ENCODE measurements at regions not wholly inside any gene's neighbourhood (a gene's known extent, or its start where the extent isn't known, plus 50 kb on each side); places are given as distances from the start of the nearest gene placed in this dataset.
A peak's percentile ranks its signal among the peaks of the same experiment; 100 is the strongest.

DNA sequence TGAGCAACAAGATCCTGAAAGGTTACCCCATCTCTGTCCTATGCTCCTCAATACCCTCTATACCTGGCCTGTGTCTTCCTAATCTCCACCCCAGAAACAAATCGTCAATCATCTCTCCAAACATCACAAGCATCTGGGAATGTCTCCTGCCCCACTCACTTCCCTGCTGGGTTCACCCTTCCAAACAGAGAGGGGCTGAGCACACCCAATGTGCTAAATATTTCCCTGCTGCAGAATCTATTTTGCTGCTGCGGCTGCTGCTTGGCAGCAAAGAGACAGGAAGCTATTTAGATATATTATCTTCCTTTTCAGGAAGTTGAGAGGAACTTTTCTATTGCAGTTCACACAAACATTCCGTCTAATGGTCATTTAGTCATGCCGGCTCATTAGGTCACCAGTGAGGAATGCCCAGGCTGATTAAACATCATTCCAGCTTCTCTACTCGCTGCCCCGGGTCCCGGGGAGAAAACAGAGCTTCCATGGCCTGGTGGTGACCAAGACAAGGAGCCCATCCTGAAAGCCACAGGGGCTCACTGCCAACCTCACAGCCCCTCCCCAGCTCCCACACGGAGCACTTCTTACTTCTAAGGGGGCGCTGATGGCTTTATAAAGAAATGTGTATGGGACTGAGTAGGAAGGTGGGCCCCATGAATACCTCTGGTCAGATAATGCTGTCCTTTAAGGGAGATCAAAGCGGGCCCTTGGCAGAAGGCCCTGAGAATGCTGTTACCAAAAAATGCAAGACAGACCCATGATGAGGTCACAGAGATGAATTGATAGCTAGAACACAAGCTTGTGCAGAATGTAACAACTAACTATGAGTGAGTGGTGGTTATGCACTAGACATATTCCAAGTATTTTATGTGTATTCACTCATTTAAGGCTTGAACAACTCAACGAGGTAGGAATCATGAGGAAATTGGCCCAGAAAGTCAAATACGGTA lies 218.3 kb downstream of the SOX9 start:
- H3K4me3 ChIP-seq (ENCODE audit: low read depth, low read length), result no peak overlapping the region
- H3K9me3 Mint-ChIP-seq (ENCODE audit: unreplicated experiment), result no peaks in the 10 kb centered on the region
- H3K27ac Mint-ChIP-seq (ENCODE audit: unreplicated experiment), result peak overlapping the region; percentile 61
- ChIA-PET POLR2A (interaction anchor here (1.1 kb wide), 1 partner anchor 218 kb away, joined by 4 read pairs; the partner anchor contains the start of gene SOX9), CTCF (no interaction called here)
- H3K4me1 Mint-ChIP-seq (ENCODE audit: low read depth, unreplicated experiment), result peaks cover 25% of the 10 kb centered on the region
- no peaks in the 10 kb centered on the region for H3K9me3 ChIP-seq
- no peak for TF ChIP-seq CTCF (IDR thresholded peaks at IDR 0.05; ENCODE audit: insufficient read depth in 1 of 2, low read depth in 1 of 2, low read length in 1 of 2, severe bottlenecking in 1 of 2, unreplicated experiment in 1 of 2)
- no peaks in the 10 kb centered on the region for H3K27me3 ChIP-seq (replicated peaks; ENCODE audit: control insufficient read depth, insufficient read depth, low read length)
- TSS peak; percentile 70 for BruUV-seq (replicated peaks)
- intact Hi-C loops (cut with micrococcal nuclease; ENCODE audit: unreplicated experiment), result loop anchor here (1.0 kb wide), 1 partner anchor 74 kb away; no protein-coding TSS in a partner anchor
- H3K4me3 Mint-ChIP-seq (ENCODE audit: unreplicated experiment), result peak overlapping the region; percentile 25
- no peaks in the 10 kb centered on the region for H3K36me3 ChIP-seq (ENCODE audit: control insufficient read depth, insufficient read depth, low read length)
- peaks cover 24% of the 10 kb centered on the region for H3K4me1 ChIP-seq
- DNase-seq, result peak; percentile 67 to 83
- no peaks in the 10 kb centered on the region for H3K27me3 Mint-ChIP-seq (ENCODE audit: insufficient read depth, unreplicated experiment)
- no peaks in the 10 kb centered on the region for H3K36me3 Mint-ChIP-seq (ENCODE audit: insufficient read depth, unreplicated experiment)

DNA sequence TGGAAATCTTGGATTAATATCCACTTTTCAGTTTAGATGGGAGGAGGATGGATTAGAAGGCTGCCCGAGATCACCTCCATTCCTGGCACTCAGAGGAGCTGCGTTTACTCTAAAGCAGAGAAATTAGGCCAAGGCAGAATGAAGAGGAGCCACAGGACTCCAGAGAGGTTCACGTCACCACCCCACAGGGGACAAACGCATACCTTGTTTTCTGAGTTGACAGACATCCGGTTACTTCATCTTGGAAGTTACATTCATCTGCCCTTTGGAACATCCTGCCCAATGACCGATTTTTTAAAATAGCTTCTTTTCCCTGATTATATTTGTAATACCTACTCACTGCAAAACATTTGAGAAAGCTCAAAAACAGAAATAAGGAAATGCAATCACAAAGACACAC lies 220.0 kb downstream of the SOX9 start:
- CTCF ChIA-PET, result no interaction called here
- Histone ChIP-seq H3K27me3 (replicated peaks; ENCODE audit: control insufficient read depth, insufficient read depth, low read length) (no peaks in the 10 kb centered on the region), H3K9me3 (no peaks in the 10 kb centered on the region), H3K4me3 (ENCODE audit: low read depth, low read length) (no peak overlapping the region), H3K36me3 (ENCODE audit: control insufficient read depth, insufficient read depth, low read length) (no peaks in the 10 kb centered on the region), H3K4me1 (peaks cover 24% of the 10 kb centered on the region)
- TF ChIP-seq CTCF (IDR thresholded peaks at IDR 0.05; ENCODE audit: insufficient read depth in 1 of 2, low read depth in 1 of 2, low read length in 1 of 2, severe bottlenecking in 1 of 2, unreplicated experiment in 1 of 2), result no peak
- no peaks in the 10 kb centered on the region for H3K9me3 Mint-ChIP-seq (ENCODE audit: unreplicated experiment)
- no peaks in the 10 kb centered on the region for H3K27me3 Mint-ChIP-seq (ENCODE audit: insufficient read depth, unreplicated experiment)
- DNase-seq, result no peak
- no peak overlapping the region for H3K4me3 Mint-ChIP-seq (ENCODE audit: unreplicated experiment)
- H3K27ac Mint-ChIP-seq (ENCODE audit: unreplicated experiment), result no peak overlapping the region
- POLR2A ChIA-PET, result no interaction called here
- intact Hi-C loops (cut with micrococcal nuclease; ENCODE audit: unreplicated experiment), result no loop called here
- peaks cover 31% of the 10 kb centered on the region for H3K4me1 Mint-ChIP-seq (ENCODE audit: low read depth, unreplicated experiment)
- H3K36me3 Mint-ChIP-seq (ENCODE audit: insufficient read depth, unreplicated experiment), result no peaks in the 10 kb centered on the region
- BruUV-seq (replicated peaks), result no TSS peak

GRCh38 chr17:72342061-72342460 lies 221.2 kb downstream of the SOX9 start:
- no peaks in the 10 kb centered on the region for H3K36me3 Mint-ChIP-seq (ENCODE audit: insufficient read depth, unreplicated experiment)
- no peak for TF ChIP-seq CTCF (IDR thresholded peaks at IDR 0.05; ENCODE audit: insufficient read depth in 1 of 2, low read depth in 1 of 2, low read length in 1 of 2, severe bottlenecking in 1 of 2, unreplicated experiment in 1 of 2)
- no peaks in the 10 kb centered on the region for H3K27me3 ChIP-seq (replicated peaks; ENCODE audit: control insufficient read depth, insufficient read depth, low read length)
- CTCF ChIA-PET, result no interaction called here
- no peaks in the 10 kb centered on the region for H3K27me3 Mint-ChIP-seq (ENCODE audit: insufficient read depth, unreplicated experiment)
- H3K4me1 Mint-ChIP-seq (ENCODE audit: low read depth, unreplicated experiment), result peaks cover 37% of the 10 kb centered on the region
- POLR2A ChIA-PET, result no interaction called here
- no peak overlapping the region for H3K4me3 ChIP-seq (ENCODE audit: low read depth, low read length)
- BruUV-seq (replicated peaks), result no TSS peak
- no peaks in the 10 kb centered on the region for H3K9me3 Mint-ChIP-seq (ENCODE audit: unreplicated experiment)
- no peak overlapping the region for H3K4me3 Mint-ChIP-seq (ENCODE audit: unreplicated experiment)
- H3K4me1 ChIP-seq, result peaks cover 24% of the 10 kb centered on the region
- H3K36me3 ChIP-seq (ENCODE audit: control insufficient read depth, insufficient read depth, low read length), result no peaks in the 10 kb centered on the region
- H3K27ac Mint-ChIP-seq (ENCODE audit: unreplicated experiment), result no peak overlapping the region
- H3K9me3 ChIP-seq, result no peaks in the 10 kb centered on the region
- no peak for DNase-seq
- intact Hi-C loops (cut with micrococcal nuclease; ENCODE audit: unreplicated experiment), result no loop called here

Measured in Caco-2 (cell line).